ENCODE measurements at regions not wholly inside any gene's neighbourhood (a gene's known extent, or its start where the extent isn't known, plus 50 kb on each side); places are given as distances from the start of the nearest gene placed in this dataset.

DNA sequence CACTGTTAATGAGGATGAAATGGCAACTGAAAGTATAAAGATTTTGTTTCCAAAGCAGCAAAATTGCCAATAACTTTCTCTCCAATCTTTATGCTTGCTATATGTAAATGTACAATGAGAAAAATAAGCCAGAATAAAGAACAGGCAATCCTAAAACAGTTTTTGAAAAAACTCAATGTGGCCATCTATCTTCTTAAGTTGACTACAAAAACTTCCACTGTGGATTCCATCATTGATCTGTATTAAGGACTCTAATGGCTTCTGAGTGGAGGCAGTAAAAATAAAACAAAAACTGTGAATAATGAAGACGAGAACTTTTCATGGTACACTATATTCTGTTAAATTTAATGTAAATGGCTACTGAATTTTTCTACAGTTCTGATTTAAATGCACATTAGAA is 382.9 kb downstream of the TMEM232 start:
- TF ChIP-seq, protein P1, sequence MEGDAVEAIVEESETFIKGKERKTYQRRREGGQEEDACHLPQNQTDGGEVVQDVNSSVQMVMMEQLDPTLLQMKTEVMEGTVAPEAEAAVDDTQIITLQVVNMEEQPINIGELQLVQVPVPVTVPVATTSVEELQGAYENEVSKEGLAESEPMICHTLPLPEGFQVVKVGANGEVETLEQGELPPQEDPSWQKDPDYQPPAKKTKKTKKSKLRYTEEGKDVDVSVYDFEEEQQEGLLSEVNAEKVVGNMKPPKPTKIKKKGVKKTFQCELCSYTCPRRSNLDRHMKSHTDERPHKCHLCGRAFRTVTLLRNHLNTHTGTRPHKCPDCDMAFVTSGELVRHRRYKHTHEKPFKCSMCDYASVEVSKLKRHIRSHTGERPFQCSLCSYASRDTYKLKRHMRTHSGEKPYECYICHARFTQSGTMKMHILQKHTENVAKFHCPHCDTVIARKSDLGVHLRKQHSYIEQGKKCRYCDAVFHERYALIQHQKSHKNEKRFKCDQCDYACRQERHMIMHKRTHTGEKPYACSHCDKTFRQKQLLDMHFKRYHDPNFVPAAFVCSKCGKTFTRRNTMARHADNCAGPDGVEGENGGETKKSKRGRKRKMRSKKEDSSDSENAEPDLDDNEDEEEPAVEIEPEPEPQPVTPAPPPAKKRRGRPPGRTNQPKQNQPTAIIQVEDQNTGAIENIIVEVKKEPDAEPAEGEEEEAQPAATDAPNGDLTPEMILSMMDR (IDR thresholded peaks at IDR 0.05; ENCODE audit: poor library complexity) = peak; percentile 40
- TF ChIP-seq EZH2 (IDR thresholded peaks at IDR 0.05; ENCODE audit: borderline replicate concordance) = no peak

Data from hepatocyte (in vitro differentiated cells).